Posterior vena cava (tissue), 2 donors: ENCODE measurements at regions not wholly inside any gene's neighbourhood (a gene's known extent, or its start where the extent isn't known, plus 50 kb on each side); places are given as distances from the start of the nearest gene placed in this dataset.
"Not testable (repeated sequence)": the region's sequence is repeated elsewhere in the genome, so short reads cannot be mapped to it uniquely, and the experiment has no call there.

Experiments used
- DNase-seq: peaks from one replicate; pipeline ENCODE4 v3.0.0-alpha.2; 2020; ENCODE audit warnings: low spot score
- intact Hi-C, 2 donors: fragments of 100-400 bp; cut with DNase I; formaldehyde crosslinking; loops; one replicate each; pipeline versions ENCODE4 v1.14.1 to v1.14.2; 2022 to 2023
- donor health status: DM: yes; HTN: yes; CAD: no.
- donor health status: DM: yes; HTN: yes; CAD: no.

- DNase-seq = no peak
- intact Hi-C loops = no loop called here
Measured at GRCh38 chr18:34345738-34346137, 121.0 kb upstream of the NOL4 start.

- intact Hi-C loops = loop anchor here in 1 of 2 donors (10.0 kb wide), 1 partner anchor 594 kb away; no protein-coding TSS in a partner anchor
- peak; percentile 59 for DNase-seq
Measured at GRCh38 chr18:34350778-34351177, 126.1 kb upstream of the NOL4 start.

GRCh38 chr18:34352385-34353163 lies 127.9 kb upstream of the NOL4 start:
- intact Hi-C loops = loop anchor here in 1 of 2 donors (10.0 kb wide), 1 partner anchor 592 kb away; no protein-coding TSS in a partner anchor
- DNase-seq = no peak

- no peak for DNase-seq
- intact Hi-C loops = loop anchor here in 1 of 2 donors (10.0 kb wide), 1 partner anchor 590 kb away; no protein-coding TSS in a partner anchor
Measured at GRCh38 chr18:34354351-34354750, 129.6 kb upstream of the NOL4 start.

- intact Hi-C loops = loop anchor here in 1 of 2 donors (10.0 kb wide), 1 partner anchor 587 kb away; no protein-coding TSS in a partner anchor
- DNase-seq = no peak
Measured at GRCh38 chr18:34357944-34358580, 133.3 kb upstream of the NOL4 start.

- no peak for DNase-seq
- intact Hi-C loops = loop anchor here in 1 of 2 donors (10.0 kb wide), 1 partner anchor 586 kb away; no protein-coding TSS in a partner anchor
Measured at GRCh38 chr18:34358923-34359322, 134.2 kb upstream of the NOL4 start.

- no peak for DNase-seq
- intact Hi-C loops = no loop called here
Measured at GRCh38 chr18:34364699-34365098, 140.0 kb upstream of the NOL4 start.

GRCh38 chr18:34370704-34371395 lies 146.1 kb upstream of the NOL4 start:
- DNase-seq = no peak
- intact Hi-C loops = no loop called here

GRCh38 chr18:34380326-34380725 lies 155.6 kb upstream of the NOL4 start:
- no peak for DNase-seq
- intact Hi-C loops = no loop called here

- intact Hi-C loops = no loop called here
- no peak for DNase-seq
Measured at GRCh38 chr18:34385311-34385710, 160.6 kb upstream of the NOL4 start.

GRCh38 chr18:34386803-34387202 lies 162.1 kb upstream of the NOL4 start:
- intact Hi-C loops = no loop called here

GRCh38 chr18:34397286-34397896 lies 172.7 kb upstream of the NOL4 start:
- intact Hi-C loops = no loop called here
- DNase-seq = no peak

More at GRCh38 chr18:34386803-34387202, 162.1 kb upstream of the NOL4 start:
- no peak for DNase-seq

GRCh38 chr18:34399892-34400291 lies 175.2 kb upstream of the NOL4 start:
- intact Hi-C loops = no loop called here

GRCh38 chr18:34400834-34401233 lies 176.1 kb upstream of the NOL4 start:
- DNase-seq = no peak
- intact Hi-C loops = no loop called here

More at GRCh38 chr18:34399892-34400291, 175.2 kb upstream of the NOL4 start:
- no peak for DNase-seq

- no peak for DNase-seq
- intact Hi-C loops = no loop called here
Measured at GRCh38 chr18:34401775-34402174, 177.1 kb upstream of the NOL4 start.

- DNase-seq, intact Hi-C loops: not testable (repeated sequence)
Measured at GRCh38 chr18:34407471-34407870, 182.8 kb upstream of the NOL4 start.

- DNase-seq = no peak
- intact Hi-C loops = no loop called here
Measured at GRCh38 chr18:34411952-34412351, 187.2 kb upstream of the NOL4 start.

GRCh38 chr18:34431042-34431441 lies 206.3 kb upstream of the NOL4 start:
- intact Hi-C loops = no loop called here
- DNase-seq = no peak

- intact Hi-C loops = no loop called here
Measured at GRCh38 chr18:34444622-34445021, 219.9 kb upstream of the NOL4 start.

GRCh38 chr18:34448662-34449061 lies 223.9 kb upstream of the NOL4 start:
- intact Hi-C loops = no loop called here
- no peak for DNase-seq

More at GRCh38 chr18:34444622-34445021, 219.9 kb upstream of the NOL4 start:
- DNase-seq = no peak
